B cell (primary cell): ENCODE measurements at regions not wholly inside any gene's neighbourhood (a gene's known extent, or its start where the extent isn't known, plus 50 kb on each side); places are given as distances from the start of the nearest gene placed in this dataset.

ENCODE experiments used
- ATAC-seq: fragments of 200-7000 bp; cut with Tn5 transposase; one replicate; pipeline ENCODE4 v1.10.0; 2021; ENCODE audit warnings: low read depth, mild to moderate bottlenecking, moderate number of reproducible peaks, moderate library complexity
- CTCF ChIA-PET: fragments of 350-600 bp; sonication (Branson Sonifier 250); formaldehyde crosslinking; loops from one replicate; lab custom pipeline; 2021; ENCODE audit warnings: antibody characterized with exemption, inconsistent platforms; lab: Charles Lee
- POLR2A ChIA-PET: fragments of 350-600 bp; sonication (Branson Sonifier 250); formaldehyde crosslinking; loops from one replicate; lab custom pipeline; 2021; ENCODE audit warnings: antibody characterized with exemption; lab: Charles Lee
- DNase-seq: peaks from one replicate; pipeline ENCODE4 v3.0.0; 2013
- H2AFZ ChIP-seq: 2 replicates; pipeline ENCODE4 v1.6.1; 2012; ENCODE audit warnings: mild to moderate bottlenecking, low read depth, low read length; ENCODE audit not compliant: insufficient read depth, poor library complexity, severe bottlenecking
- H3K27ac ChIP-seq, 2 donors: 1 replicate in 1 of 2; 2 replicates in 1 of 2; pipeline ENCODE4 v1.5.1; 2012 to 2013; ENCODE audit warnings: low read length in 2 of 2, mild to moderate bottlenecking in 2 of 2, moderate library complexity in 1 of 2
- H3K27me3 ChIP-seq, 4 experiments: fragments of 200-600 bp in 1 of 4; sonication (generic) in 1 of 4; replicated peaks in 1 of 4; 1 replicate in 2 of 4; 2 replicates in 2 of 4; pipeline versions ENCODE4 v1.6.1 to v1.7.0; 2013 to 2016; ENCODE audit warnings: low read length in 3 of 4, mild to moderate bottlenecking in 2 of 4, mixed read lengths in 1 of 4, moderate library complexity in 1 of 4; ENCODE audit not compliant: insufficient read depth in 4 of 4, control insufficient read depth in 3 of 4; ENCODE audit errors: control extremely low read depth in 1 of 4
- H3K36me3 ChIP-seq, 2 experiments: replicated peaks in 1 of 2; 1 replicate in 1 of 2; 2 replicates in 1 of 2; pipeline versions ENCODE4 v1.6.1 to v1.7.1; 2013; ENCODE audit warnings: low read length in 1 of 2; ENCODE audit not compliant: insufficient read depth in 2 of 2, control insufficient read depth in 1 of 2; ENCODE audit errors: control extremely low read depth in 1 of 2, extremely low read depth in 1 of 2
- H3K4me1 ChIP-seq, 2 donors: fragments of 200-600 bp in 1 of 2; sonication (generic) in 1 of 2; 1 replicate in 1 of 2; 2 replicates in 1 of 2; pipeline versions ENCODE4 v1.5.1 to v1.6.1; 2013 to 2017; ENCODE audit warnings: low read length in 2 of 2; ENCODE audit not compliant: control insufficient read depth in 2 of 2, insufficient read depth in 2 of 2
- H3K4me2 ChIP-seq: replicated peaks from 2 replicates; pipeline ENCODE3; 2012; ENCODE audit warnings: mild to moderate bottlenecking, low read depth, low read length; ENCODE audit not compliant: poor library complexity, severe bottlenecking
- H3K4me3 ChIP-seq, 5 experiments: fragments of 200-600 bp in 1 of 5; sonication (generic) in 1 of 5; 1 replicate in 3 of 5; 2 replicates in 2 of 5; pipeline versions ENCODE4 v1.5.1 to v1.7.0; 2011 to 2016; ENCODE audit warnings: low read length in 4 of 5, mild to moderate bottlenecking in 4 of 5, low read depth in 2 of 5, control low read depth in 1 of 5, moderate library complexity in 1 of 5; ENCODE audit not compliant: insufficient read depth in 1 of 5; ENCODE audit errors: control extremely low read depth in 1 of 5, extremely low read depth in 1 of 5
- H3K79me2 ChIP-seq: fragments of 200-600 bp; sonication (generic); one replicate; pipeline ENCODE4 v1.6.0; 2016; ENCODE audit warnings: low read length; ENCODE audit not compliant: control insufficient read depth, insufficient read depth
- H3K9ac ChIP-seq: fragments of 200-600 bp; sonication (generic); 2 replicates; pipeline ENCODE4 v1.6.1; 2017; ENCODE audit warnings: mild to moderate bottlenecking, low read length, moderate library complexity
- H3K9me3 ChIP-seq, 3 donors: one replicate each; pipeline versions ENCODE4 v1.6.1 to v1.7.1; 2013; ENCODE audit warnings: low read length in 2 of 3; ENCODE audit not compliant: control insufficient read depth in 2 of 3, insufficient read depth in 1 of 3; ENCODE audit errors: control extremely low read depth in 1 of 3
- H4K20me1 ChIP-seq: 2 replicates; pipeline ENCODE4 v1.6.0; 2012; ENCODE audit warnings: mild to moderate bottlenecking, low read length; ENCODE audit not compliant: insufficient read depth, control insufficient read depth, poor library complexity, severe bottlenecking
- H3K27ac Mint-ChIP-seq: one replicate; pipeline ENCODE4 v1.8.0; 2021; ENCODE audit warnings: mixed read lengths
- H3K27me3 Mint-ChIP-seq: one replicate; pipeline ENCODE4 v1.8.0; 2021; ENCODE audit warnings: mixed read lengths
- H3K4me1 Mint-ChIP-seq: one replicate; pipeline ENCODE4 v1.8.0; 2021; ENCODE audit warnings: mixed read lengths
- H3K4me3 Mint-ChIP-seq: one replicate; pipeline ENCODE4 v1.8.0; 2021; ENCODE audit warnings: mixed read lengths
- H3K9me3 Mint-ChIP-seq: one replicate; pipeline ENCODE4 v1.8.0; 2022; ENCODE audit warnings: mixed read lengths; ENCODE audit not compliant: insufficient read depth
- CTCF ChIP-seq: fragments of 200-600 bp; IDR thresholded peaks from one replicate; pipeline ENCODE4 v1.8.0; 2022; ENCODE audit warnings: antibody characterized with exemption, mild to moderate bottlenecking
- EZH2 ChIP-seq: IDR thresholded peaks from 2 replicates; pipeline ENCODE4 v1.6.1; 2012; ENCODE audit warnings: borderline replicate concordance, low read depth, mild to moderate bottlenecking, moderate library complexity, low read length; ENCODE audit not compliant: insufficient read depth, poor library complexity, severe bottlenecking
- WGBS: methylation state at CpG from one replicate; pipeline ENCODE4 v1.1.5; 2013; ENCODE audit warnings: missing lambda C conversion rate; ENCODE audit not compliant: insufficient coverage; 5-methylcytosine and 5-hydroxymethylcytosine counted together
- intact Hi-C: fragments of 100-400 bp; cut with micrococcal nuclease; formaldehyde crosslinking; loops from one replicate; pipeline ENCODE4 v1.10.0; 2022

GRCh38 chr11:13150487-13150886 is 127.1 kb upstream of the BMAL1 start:
- Histone ChIP-seq H2AFZ (no peak overlapping the region), H3K4me2 (no peak overlapping the region), H3K9ac (no peak overlapping the region), H3K36me3 (no peaks in the 10 kb centered on the region), H3K79me2 (no peaks in the 10 kb centered on the region), H3K4me3 (no peak overlapping the region), H4K20me1 (no peaks in the 10 kb centered on the region), H3K27me3 (peaks cover 0 to 2% (median 0%) of the 10 kb centered on the region in 4 experiments), H3K27ac (no peak overlapping the region), H3K9me3 (peaks cover 0 to 4% (median 1%) of the 10 kb centered on the region in 3 donors), H3K4me1 (no peaks in the 10 kb centered on the region)
- 68% methylated on average over 3 of the region's 5 CpGs for WGBS
- CTCF ChIA-PET = no interaction called here
- POLR2A ChIA-PET = no interaction called here
- Mint-ChIP-seq H3K4me1 (no peaks in the 10 kb centered on the region), H3K4me3 (no peak overlapping the region), H3K27ac (no peak overlapping the region), H3K9me3 (peaks cover 5% of the 10 kb centered on the region), H3K27me3 (peaks cover 12% of the 10 kb centered on the region)
- DNase-seq (no peak), ATAC-seq (no peak)
- intact Hi-C loops = no loop called here
- TF ChIP-seq CTCF (no peak), EZH2 (no peak)

GRCh38 chr11:13152264-13152663 is 125.3 kb upstream of the BMAL1 start:
- Histone ChIP-seq H3K36me3 (no peaks in the 10 kb centered on the region), H3K9me3 (peaks cover 0 to 4% (median 2%) of the 10 kb centered on the region in 3 donors), H3K9ac (no peak overlapping the region), H3K27me3 (peaks cover 0 to 2% (median 0%) of the 10 kb centered on the region in 4 experiments), H4K20me1 (no peaks in the 10 kb centered on the region), H3K4me3 (no peak overlapping the region), H3K4me2 (no peak overlapping the region), H3K4me1 (no peaks in the 10 kb centered on the region), H3K27ac (no peak overlapping the region), H3K79me2 (no peaks in the 10 kb centered on the region), H2AFZ (no peak overlapping the region)
- TF ChIP-seq EZH2 (no peak), CTCF (no peak)
- intact Hi-C loops = no loop called here
- Mint-ChIP-seq H3K4me3 (no peak overlapping the region), H3K27ac (no peak overlapping the region), H3K27me3 (peaks cover 12% of the 10 kb centered on the region), H3K9me3 (peaks cover 11% of the 10 kb centered on the region), H3K4me1 (no peaks in the 10 kb centered on the region)
- ChIA-PET CTCF (no interaction called here), POLR2A (no interaction called here)
- no peak for DNase-seq
- ATAC-seq = no peak
- 96% methylated on average over 5 of the region's 6 CpGs for WGBS
